GM10266 (cell line): ENCODE measurements at regions not wholly inside any gene's neighbourhood (a gene's known extent, or its start where the extent isn't known, plus 50 kb on each side); places are given as distances from the start of the nearest gene placed in this dataset.

Experiments used
- DNase-seq: peaks from one replicate; pipeline ENCODE4 v3.0.0; 2012; ENCODE audit errors: extremely low spot score
- CTCF ChIP-seq: IDR thresholded peaks from 2 replicates; pipeline ENCODE4 v1.5.1; 2012; ENCODE audit warnings: mild to moderate bottlenecking, low read depth; ENCODE audit not compliant: control insufficient read depth, insufficient read depth; ENCODE audit errors: missing control alignments

- no peak for DNase-seq
- TF ChIP-seq CTCF, result no peak
Measured at GRCh38 chr2:228876276-228876675, 394.8 kb downstream of the PID1 start.

- TF ChIP-seq CTCF, result no peak
- no peak for DNase-seq
Measured at GRCh38 chr2:228875152-228875900, 395.8 kb downstream of the PID1 start.

- no peak for DNase-seq
- TF ChIP-seq CTCF, result no peak
Measured at GRCh38 chr2:228871012-228871411, 400.1 kb downstream of the PID1 start.

GRCh38 chr2:228869636-228870264, 401.3 kb downstream of the PID1 start:
- no peak for TF ChIP-seq CTCF
- no peak for DNase-seq

GRCh38 chr2:228867406-228867805, 403.7 kb downstream of the PID1 start:
- no peak for DNase-seq
- no peak for TF ChIP-seq CTCF

- no peak for TF ChIP-seq CTCF
- no peak for DNase-seq
Measured at GRCh38 chr2:228866781-228867180, 404.3 kb downstream of the PID1 start.

GRCh38 chr2:228866044-228866443, 405.0 kb downstream of the PID1 start:
- TF ChIP-seq CTCF, result no peak
- DNase-seq, result no peak
